K562 (cell line): ENCODE measurements at regions not wholly inside any gene's neighbourhood (a gene's known extent, or its start where the extent isn't known, plus 50 kb on each side); places are given as distances from the start of the nearest gene placed in this dataset.

Source experiments
- C11orf30 ChIP-seq: fragments of 450-650 bp; IDR thresholded peaks from 2 replicates; pipeline ENCODE4 v1.6.1; 2016; ENCODE audit warnings: low read depth, mild to moderate bottlenecking
- CBFA2T2 ChIP-seq: fragments of 450-650 bp; conservative IDR thresholded peaks from 2 replicates; pipeline ENCODE4 v1.6.1; 2017; ENCODE audit warnings: mild to moderate bottlenecking
- FIP1L1 ChIP-seq: fragments of 200-400 bp; formaldehyde crosslinking; IDR thresholded peaks from 2 replicates; pipeline ENCODE4 v1.6.1; 2018; ENCODE audit warnings: mild to moderate bottlenecking, low read depth, low read length; ENCODE audit not compliant: poor library complexity, severe bottlenecking
- HCFC1 ChIP-seq: IDR thresholded peaks from 2 replicates; pipeline ENCODE4 v1.6.1; 2012; ENCODE audit warnings: low read depth, low read length, improper control_type of control experiment
- SIN3A ChIP-seq, 2 experiments: fragments of 150-350 bp in 1 of 2; IDR thresholded peaks; 2 replicates each; pipeline ENCODE4 v1.6.1; 2011 to 2016; ENCODE audit warnings: borderline replicate concordance in 2 of 2, low read depth in 2 of 2, low read length in 2 of 2, mild to moderate bottlenecking in 2 of 2, moderate library complexity in 2 of 2; ENCODE audit not compliant: control insufficient read depth in 1 of 2
- TF ChIP-seq, protein P1 (sequence below), 3 experiments: IDR thresholded peaks in 2 of 3; conservative IDR thresholded peaks in 1 of 3; 2 replicates each; pipeline ENCODE4 v1.5.1; 2011 to 2012; ENCODE audit warnings: low read length in 3 of 3, mild to moderate bottlenecking in 3 of 3, control low read depth in 2 of 3, improper control_type of control experiment in 1 of 3, inconsistent platforms in 1 of 3, low read depth in 1 of 3, mixed read lengths in 1 of 3, moderate library complexity in 1 of 3; ENCODE audit not compliant: insufficient read depth in 2 of 3

DNA sequence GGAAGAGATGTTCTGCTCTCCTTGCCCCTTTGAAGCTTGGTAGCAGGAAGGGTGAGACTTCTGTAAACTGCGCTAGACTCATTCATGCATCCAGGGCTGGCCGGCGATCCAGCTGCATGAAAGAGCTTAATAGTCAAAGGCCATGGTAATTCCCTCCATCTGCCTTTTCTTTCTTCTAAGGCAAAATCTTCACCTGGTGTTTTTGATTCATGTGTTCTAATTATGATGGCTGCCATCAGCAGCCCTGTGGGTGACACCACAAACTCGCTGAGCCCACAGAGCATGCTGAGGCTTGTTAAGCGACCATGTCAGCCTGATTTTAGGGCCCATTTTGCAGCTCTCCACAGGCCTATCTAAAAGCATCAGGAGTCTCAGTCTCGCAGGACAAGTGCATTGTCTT is 450.1 kb upstream of the TENM3 start:
- TF ChIP-seq HCFC1 (no peak), FIP1L1 (no peak), CBFA2T2 (no peak), SIN3A (IDR thresholded peaks at IDR 0.05; ENCODE audit: borderline replicate concordance in 2 of 2, control insufficient read depth in 1 of 2, low read depth in 2 of 2, low read length in 2 of 2) (no peak), C11orf30 (no peak)
- TF ChIP-seq, protein P1, sequence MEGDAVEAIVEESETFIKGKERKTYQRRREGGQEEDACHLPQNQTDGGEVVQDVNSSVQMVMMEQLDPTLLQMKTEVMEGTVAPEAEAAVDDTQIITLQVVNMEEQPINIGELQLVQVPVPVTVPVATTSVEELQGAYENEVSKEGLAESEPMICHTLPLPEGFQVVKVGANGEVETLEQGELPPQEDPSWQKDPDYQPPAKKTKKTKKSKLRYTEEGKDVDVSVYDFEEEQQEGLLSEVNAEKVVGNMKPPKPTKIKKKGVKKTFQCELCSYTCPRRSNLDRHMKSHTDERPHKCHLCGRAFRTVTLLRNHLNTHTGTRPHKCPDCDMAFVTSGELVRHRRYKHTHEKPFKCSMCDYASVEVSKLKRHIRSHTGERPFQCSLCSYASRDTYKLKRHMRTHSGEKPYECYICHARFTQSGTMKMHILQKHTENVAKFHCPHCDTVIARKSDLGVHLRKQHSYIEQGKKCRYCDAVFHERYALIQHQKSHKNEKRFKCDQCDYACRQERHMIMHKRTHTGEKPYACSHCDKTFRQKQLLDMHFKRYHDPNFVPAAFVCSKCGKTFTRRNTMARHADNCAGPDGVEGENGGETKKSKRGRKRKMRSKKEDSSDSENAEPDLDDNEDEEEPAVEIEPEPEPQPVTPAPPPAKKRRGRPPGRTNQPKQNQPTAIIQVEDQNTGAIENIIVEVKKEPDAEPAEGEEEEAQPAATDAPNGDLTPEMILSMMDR (IDR thresholded peaks at IDR 0.05 in 2 of 3, conservative IDR thresholded peaks at IDR 0.05 in 1 of 3; ENCODE audit: insufficient read depth in 2 of 3, low read depth in 1 of 3, low read length in 3 of 3), result no peak
